Lower leg skin (tissue), 3 donors: ENCODE measurements at regions not wholly inside any gene's neighbourhood (a gene's known extent, or its start where the extent isn't known, plus 50 kb on each side); places are given as distances from the start of the nearest gene placed in this dataset.

ENCODE experiments used
- POLR2A ChIP-seq, 2 donors: fragments of 450-650 bp; IDR thresholded peaks; one replicate each; pipeline ENCODE4 v1.6.1; 2016 to 2017; ENCODE audit warnings: antibody characterized with exemption in 2 of 2, mild to moderate bottlenecking in 1 of 2, moderate library complexity in 1 of 2
- TF ChIP-seq, protein P1 (sequence below), 3 donors: fragments of 450-650 bp; IDR thresholded peaks; one replicate each; pipeline ENCODE4 v1.5.1; 2016; ENCODE audit warnings: antibody characterized with exemption in 3 of 3, mild to moderate bottlenecking in 3 of 3, moderate library complexity in 2 of 3

DNA sequence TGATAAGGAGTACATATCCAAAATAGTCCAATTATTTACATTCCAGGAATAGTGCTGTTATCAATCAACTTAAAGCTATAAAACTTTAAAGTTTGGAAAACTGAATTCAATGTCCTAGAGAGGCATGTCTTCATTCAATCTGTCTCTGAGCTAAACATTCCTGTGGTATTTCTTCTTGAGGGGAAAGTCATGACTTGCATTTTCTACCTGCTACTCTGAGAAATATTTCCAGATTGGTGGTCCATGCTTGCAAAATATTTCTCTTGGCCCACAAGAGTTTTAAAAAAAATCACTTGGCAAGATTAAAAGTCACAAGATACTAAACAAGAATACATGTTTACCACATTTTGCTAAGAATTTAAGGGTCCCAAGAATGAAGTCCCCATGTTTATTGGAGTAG is 63.6 kb upstream of the HGF start:
- TF ChIP-seq, protein P1, sequence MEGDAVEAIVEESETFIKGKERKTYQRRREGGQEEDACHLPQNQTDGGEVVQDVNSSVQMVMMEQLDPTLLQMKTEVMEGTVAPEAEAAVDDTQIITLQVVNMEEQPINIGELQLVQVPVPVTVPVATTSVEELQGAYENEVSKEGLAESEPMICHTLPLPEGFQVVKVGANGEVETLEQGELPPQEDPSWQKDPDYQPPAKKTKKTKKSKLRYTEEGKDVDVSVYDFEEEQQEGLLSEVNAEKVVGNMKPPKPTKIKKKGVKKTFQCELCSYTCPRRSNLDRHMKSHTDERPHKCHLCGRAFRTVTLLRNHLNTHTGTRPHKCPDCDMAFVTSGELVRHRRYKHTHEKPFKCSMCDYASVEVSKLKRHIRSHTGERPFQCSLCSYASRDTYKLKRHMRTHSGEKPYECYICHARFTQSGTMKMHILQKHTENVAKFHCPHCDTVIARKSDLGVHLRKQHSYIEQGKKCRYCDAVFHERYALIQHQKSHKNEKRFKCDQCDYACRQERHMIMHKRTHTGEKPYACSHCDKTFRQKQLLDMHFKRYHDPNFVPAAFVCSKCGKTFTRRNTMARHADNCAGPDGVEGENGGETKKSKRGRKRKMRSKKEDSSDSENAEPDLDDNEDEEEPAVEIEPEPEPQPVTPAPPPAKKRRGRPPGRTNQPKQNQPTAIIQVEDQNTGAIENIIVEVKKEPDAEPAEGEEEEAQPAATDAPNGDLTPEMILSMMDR (IDR thresholded peaks at IDR 0.05), result no peak
- no peak for TF ChIP-seq POLR2A (IDR thresholded peaks at IDR 0.05)
